Embryonic facial prominence (tissue), 1 donor: ENCODE measurements at regions not wholly inside any gene's neighbourhood (a gene's known extent, or its start where the extent isn't known, plus 50 kb on each side); places are given as distances from the start of the nearest gene placed in this dataset.

Experiments used
- DNase-seq: peaks from one replicate; pipeline ENCODE4 v3.0.0-alpha.2; 2016; ENCODE audit errors: extremely low spot score

GRCh38 chr9:38313421-38313820 is 79.1 kb upstream of the ALDH1B1 start:
- DNase-seq = no peak

- DNase-seq = no peak
These were observed 80.1 kb upstream of the ALDH1B1 start for GRCh38 chr9:38312406-38312805.

- no peak for DNase-seq
These were observed 80.9 kb upstream of the ALDH1B1 start for GRCh38 chr9:38311382-38312270.

- DNase-seq = peak; percentile 52
These were observed 82.9 kb upstream of the ALDH1B1 start for GRCh38 chr9:38309324-38310195.

GRCh38 chr9:38308136-38308535 is 84.4 kb upstream of the ALDH1B1 start:
- no peak for DNase-seq

- no peak for DNase-seq
These were observed 85.6 kb upstream of the ALDH1B1 start for GRCh38 chr9:38306899-38307298.

GRCh38 chr9:38305582-38305981 is 86.9 kb upstream of the ALDH1B1 start:
- no peak for DNase-seq

GRCh38 chr9:38301376-38302106 is 91.0 kb upstream of the ALDH1B1 start:
- DNase-seq = no peak

- DNase-seq = no peak
These were observed 92.6 kb upstream of the ALDH1B1 start for GRCh38 chr9:38299856-38300255.

- DNase-seq = no peak
These were observed 93.6 kb upstream of the ALDH1B1 start for GRCh38 chr9:38298904-38299303.

GRCh38 chr9:38298503-38298902 is 94.0 kb upstream of the ALDH1B1 start:
- DNase-seq = no peak

- DNase-seq = no peak
These were observed 95.7 kb upstream of the ALDH1B1 start for GRCh38 chr9:38296807-38297206.

- no peak for DNase-seq
These were observed 96.7 kb upstream of the ALDH1B1 start for GRCh38 chr9:38295764-38296163.

- peak; percentile 7 for DNase-seq
These were observed 98.1 kb upstream of the ALDH1B1 start for GRCh38 chr9:38294220-38294960.

GRCh38 chr9:38293022-38293421 is 99.5 kb upstream of the ALDH1B1 start:
- no peak for DNase-seq

- no peak for DNase-seq
These were observed 100.0 kb upstream of the ALDH1B1 start for GRCh38 chr9:38292480-38292879.

- peak; percentile 35 for DNase-seq
These were observed 102.6 kb upstream of the ALDH1B1 start for GRCh38 chr9:38289866-38290245.

GRCh38 chr9:38289236-38289865 is 103.2 kb upstream of the ALDH1B1 start:
- no peak for DNase-seq

- no peak for DNase-seq
These were observed 104.0 kb upstream of the ALDH1B1 start for GRCh38 chr9:38288502-38288901.

GRCh38 chr9:38287420-38287985 is 105.0 kb upstream of the ALDH1B1 start:
- DNase-seq = no peak

- DNase-seq = no peak
These were observed 105.7 kb upstream of the ALDH1B1 start for GRCh38 chr9:38286766-38287165.
